ENCODE measurements at regions not wholly inside any gene's neighbourhood (a gene's known extent, or its start where the extent isn't known, plus 50 kb on each side); places are given as distances from the start of the nearest gene placed in this dataset.

GRCh38 chr15:95492388-95493070 is 838.0 kb upstream of the NR2F2 start:
- no peak overlapping the region for H3K4me3 ChIP-seq (ENCODE audit: low read depth in 1 of 2, low read length in 2 of 2)
- no peaks in the 10 kb centered on the region for H3K27me3 ChIP-seq (ENCODE audit: control insufficient read depth in 1 of 2, insufficient read depth in 2 of 2, low read length in 2 of 2)
- H3K4me1 ChIP-seq (ENCODE audit: control insufficient read depth in 1 of 2, insufficient read depth in 2 of 2, low read length in 2 of 2): no peaks in the 10 kb centered on the region
- H3K36me3 ChIP-seq (ENCODE audit: control insufficient read depth in 1 of 2, insufficient read depth in 2 of 2, low read length in 2 of 2): no peaks in the 10 kb centered on the region
- no peak overlapping the region for H3K27ac ChIP-seq (ENCODE audit: low read depth, low read length)
- H3K9ac ChIP-seq (ENCODE audit: low read depth in 1 of 2, low read length in 2 of 2): no peak overlapping the region
- H3K9me3 ChIP-seq (ENCODE audit: control insufficient read depth in 1 of 2, low read length in 2 of 2): no peaks in the 10 kb centered on the region

DNA sequence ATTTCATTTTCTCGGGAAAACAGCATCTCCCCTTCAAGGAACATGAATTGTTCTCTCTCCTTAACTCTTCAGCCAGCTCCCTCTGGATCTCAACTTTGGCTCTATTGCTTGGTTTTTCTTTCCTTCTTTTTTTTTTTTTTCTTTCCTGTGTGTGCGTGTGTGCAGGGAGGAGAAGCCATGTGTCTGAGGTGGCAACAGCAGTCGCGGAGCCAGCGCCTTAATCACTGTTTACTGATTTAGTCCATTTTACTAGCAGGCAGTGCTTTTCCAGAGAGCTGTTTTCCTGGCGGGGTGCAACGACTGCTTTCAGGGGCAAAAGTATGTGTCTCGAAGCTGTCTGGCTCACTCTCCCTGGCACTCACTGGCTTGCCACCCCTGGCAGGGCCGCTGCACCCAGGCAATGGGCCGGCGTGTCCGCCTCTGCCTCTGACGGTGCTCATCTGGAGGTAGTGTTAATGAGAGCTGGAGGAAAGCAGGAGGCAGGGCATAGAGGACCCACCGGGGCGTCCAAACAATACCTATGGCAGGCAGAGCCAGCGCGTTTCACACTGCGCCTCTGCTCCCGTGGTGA is 835.4 kb upstream of the NR2F2 start:
- H3K9ac ChIP-seq (ENCODE audit: low read depth in 1 of 2, low read length in 2 of 2): no peak overlapping the region
- no peaks in the 10 kb centered on the region for H3K9me3 ChIP-seq (ENCODE audit: control insufficient read depth in 1 of 2, low read length in 2 of 2)
- no peaks in the 10 kb centered on the region for H3K4me1 ChIP-seq (ENCODE audit: control insufficient read depth in 1 of 2, insufficient read depth in 2 of 2, low read length in 2 of 2)
- H3K36me3 ChIP-seq (ENCODE audit: control insufficient read depth in 1 of 2, insufficient read depth in 2 of 2, low read length in 2 of 2): no peaks in the 10 kb centered on the region
- H3K27me3 ChIP-seq (ENCODE audit: control insufficient read depth in 1 of 2, insufficient read depth in 2 of 2, low read length in 2 of 2): no peaks in the 10 kb centered on the region
- H3K27ac ChIP-seq (ENCODE audit: low read depth, low read length): no peak overlapping the region
- no peak overlapping the region for H3K4me3 ChIP-seq (ENCODE audit: low read depth in 1 of 2, low read length in 2 of 2)

GRCh38 chr15:95497634-95498033 is 832.9 kb upstream of the NR2F2 start:
- no peaks in the 10 kb centered on the region for H3K36me3 ChIP-seq (ENCODE audit: control insufficient read depth in 1 of 2, insufficient read depth in 2 of 2, low read length in 2 of 2)
- no peak overlapping the region for H3K27ac ChIP-seq (ENCODE audit: low read depth, low read length)
- no peaks in the 10 kb centered on the region for H3K4me1 ChIP-seq (ENCODE audit: control insufficient read depth in 1 of 2, insufficient read depth in 2 of 2, low read length in 2 of 2)
- H3K27me3 ChIP-seq (ENCODE audit: control insufficient read depth in 1 of 2, insufficient read depth in 2 of 2, low read length in 2 of 2): no peaks in the 10 kb centered on the region
- H3K4me3 ChIP-seq (ENCODE audit: low read depth in 1 of 2, low read length in 2 of 2): no peak overlapping the region
- H3K9me3 ChIP-seq (ENCODE audit: control insufficient read depth in 1 of 2, low read length in 2 of 2): no peaks in the 10 kb centered on the region
- no peak overlapping the region for H3K9ac ChIP-seq (ENCODE audit: low read depth in 1 of 2, low read length in 2 of 2)

DNA sequence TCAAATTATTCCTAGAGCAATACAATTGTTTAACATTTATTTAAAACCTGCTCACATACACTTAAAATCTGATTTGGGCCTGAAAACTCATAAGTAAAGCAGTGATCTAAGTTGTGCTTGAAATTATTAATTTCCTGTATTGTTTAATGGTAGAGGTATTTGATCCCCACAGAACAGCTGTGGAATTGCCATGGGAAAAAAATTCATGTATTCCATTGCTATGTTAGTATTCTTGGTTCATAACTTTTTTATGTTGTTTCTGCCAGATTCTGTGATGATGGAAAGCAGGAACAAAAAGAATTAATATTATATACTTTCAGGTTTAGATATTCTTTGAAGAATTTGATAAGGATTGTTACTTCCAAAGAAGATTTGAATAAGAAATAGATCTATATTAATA is 831.5 kb upstream of the NR2F2 start:
- H3K36me3 ChIP-seq (ENCODE audit: control insufficient read depth in 1 of 2, insufficient read depth in 2 of 2, low read length in 2 of 2): no peaks in the 10 kb centered on the region
- no peaks in the 10 kb centered on the region for H3K9me3 ChIP-seq (ENCODE audit: control insufficient read depth in 1 of 2, low read length in 2 of 2)
- no peak overlapping the region for H3K27ac ChIP-seq (ENCODE audit: low read depth, low read length)
- H3K4me1 ChIP-seq (ENCODE audit: control insufficient read depth in 1 of 2, insufficient read depth in 2 of 2, low read length in 2 of 2): no peaks in the 10 kb centered on the region
- H3K4me3 ChIP-seq (ENCODE audit: low read depth in 1 of 2, low read length in 2 of 2): no peak overlapping the region
- H3K27me3 ChIP-seq (ENCODE audit: control insufficient read depth in 1 of 2, insufficient read depth in 2 of 2, low read length in 2 of 2): no peaks in the 10 kb centered on the region
- no peak overlapping the region for H3K9ac ChIP-seq (ENCODE audit: low read depth in 1 of 2, low read length in 2 of 2)

GRCh38 chr15:95499397-95499796 is 831.1 kb upstream of the NR2F2 start:
- H3K36me3 ChIP-seq (ENCODE audit: control insufficient read depth in 1 of 2, insufficient read depth in 2 of 2, low read length in 2 of 2): no peaks in the 10 kb centered on the region
- no peaks in the 10 kb centered on the region for H3K4me1 ChIP-seq (ENCODE audit: control insufficient read depth in 1 of 2, insufficient read depth in 2 of 2, low read length in 2 of 2)
- H3K27ac ChIP-seq (ENCODE audit: low read depth, low read length): no peak overlapping the region
- H3K4me3 ChIP-seq (ENCODE audit: low read depth in 1 of 2, low read length in 2 of 2): no peak overlapping the region
- H3K27me3 ChIP-seq (ENCODE audit: control insufficient read depth in 1 of 2, insufficient read depth in 2 of 2, low read length in 2 of 2): no peaks in the 10 kb centered on the region
- H3K9ac ChIP-seq (ENCODE audit: low read depth in 1 of 2, low read length in 2 of 2): no peak overlapping the region
- no peaks in the 10 kb centered on the region for H3K9me3 ChIP-seq (ENCODE audit: control insufficient read depth in 1 of 2, low read length in 2 of 2)

GRCh38 chr15:95501865-95502264 is 828.6 kb upstream of the NR2F2 start:
- Histone ChIP-seq H3K4me3 (ENCODE audit: low read depth in 1 of 2, low read length in 2 of 2) (no peak overlapping the region), H3K36me3 (ENCODE audit: control insufficient read depth in 1 of 2, insufficient read depth in 2 of 2, low read length in 2 of 2) (no peaks in the 10 kb centered on the region), H3K9ac (ENCODE audit: low read depth in 1 of 2, low read length in 2 of 2) (no peak overlapping the region), H3K27ac (ENCODE audit: low read depth, low read length) (no peak overlapping the region), H3K4me1 (ENCODE audit: control insufficient read depth in 1 of 2, insufficient read depth in 2 of 2, low read length in 2 of 2) (no peaks in the 10 kb centered on the region), H3K9me3 (ENCODE audit: control insufficient read depth in 1 of 2, low read length in 2 of 2) (no peaks in the 10 kb centered on the region), H3K27me3 (ENCODE audit: control insufficient read depth in 1 of 2, insufficient read depth in 2 of 2, low read length in 2 of 2) (no peaks in the 10 kb centered on the region)

DNA sequence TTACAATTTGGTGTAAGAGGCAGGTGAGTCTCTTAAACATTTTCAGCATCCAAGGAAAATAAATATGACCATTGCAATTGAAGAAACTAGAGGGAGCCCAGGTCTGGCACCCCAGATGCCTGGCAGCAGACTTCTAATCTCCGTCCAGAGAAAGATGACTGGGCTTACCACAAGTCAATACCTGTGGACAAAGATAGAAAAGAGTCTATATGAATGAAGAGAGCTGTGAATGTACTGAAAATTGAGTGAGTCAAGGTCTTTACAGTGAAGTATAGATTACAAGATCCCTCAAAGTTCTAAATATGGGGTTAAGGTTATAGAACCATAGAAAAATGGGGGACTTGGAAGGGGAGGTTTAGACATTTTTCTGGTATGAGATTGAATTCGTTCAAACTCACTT is 827.4 kb upstream of the NR2F2 start:
- Histone ChIP-seq H3K4me1 (ENCODE audit: control insufficient read depth in 1 of 2, insufficient read depth in 2 of 2, low read length in 2 of 2) (no peaks in the 10 kb centered on the region), H3K9me3 (ENCODE audit: control insufficient read depth in 1 of 2, low read length in 2 of 2) (no peaks in the 10 kb centered on the region), H3K27me3 (ENCODE audit: control insufficient read depth in 1 of 2, insufficient read depth in 2 of 2, low read length in 2 of 2) (no peaks in the 10 kb centered on the region), H3K4me3 (ENCODE audit: low read depth in 1 of 2, low read length in 2 of 2) (no peak overlapping the region), H3K36me3 (ENCODE audit: control insufficient read depth in 1 of 2, insufficient read depth in 2 of 2, low read length in 2 of 2) (no peaks in the 10 kb centered on the region), H3K27ac (ENCODE audit: low read depth, low read length) (no peak overlapping the region), H3K9ac (ENCODE audit: low read depth in 1 of 2, low read length in 2 of 2) (no peak overlapping the region)

DNA sequence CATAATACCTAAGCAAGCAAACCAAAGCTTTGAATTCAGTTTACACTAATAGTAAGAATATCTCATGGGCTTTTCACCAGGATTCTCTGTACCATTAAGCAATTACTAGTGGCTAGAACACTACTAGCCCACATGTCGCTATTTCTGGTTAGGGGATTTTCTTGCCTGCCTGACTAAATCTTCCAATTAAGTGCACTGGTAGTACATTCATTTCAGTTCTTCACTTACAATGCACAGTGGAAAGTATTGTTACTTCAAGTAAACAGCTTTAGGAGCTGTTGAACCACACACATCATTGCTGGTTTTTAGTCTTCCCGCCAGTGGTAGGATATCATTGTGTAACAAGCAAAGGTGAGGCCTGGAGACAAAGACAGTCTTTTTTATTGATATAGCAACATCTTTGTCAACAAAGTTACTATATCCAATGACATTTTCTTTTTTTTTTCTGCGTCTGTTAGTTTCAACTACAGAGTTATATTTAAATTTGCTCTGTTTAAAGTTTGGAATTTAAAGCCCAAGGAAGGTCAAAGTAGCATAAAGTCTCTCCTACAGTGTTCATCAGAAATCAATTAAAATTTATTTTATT is 826.8 kb upstream of the NR2F2 start:
- Histone ChIP-seq H3K27me3 (ENCODE audit: control insufficient read depth in 1 of 2, insufficient read depth in 2 of 2, low read length in 2 of 2) (no peaks in the 10 kb centered on the region), H3K36me3 (ENCODE audit: control insufficient read depth in 1 of 2, insufficient read depth in 2 of 2, low read length in 2 of 2) (no peaks in the 10 kb centered on the region), H3K4me3 (ENCODE audit: low read depth in 1 of 2, low read length in 2 of 2) (no peak overlapping the region), H3K9ac (ENCODE audit: low read depth in 1 of 2, low read length in 2 of 2) (no peak overlapping the region), H3K27ac (ENCODE audit: low read depth, low read length) (no peak overlapping the region), H3K4me1 (ENCODE audit: control insufficient read depth in 1 of 2, insufficient read depth in 2 of 2, low read length in 2 of 2) (no peaks in the 10 kb centered on the region), H3K9me3 (ENCODE audit: control insufficient read depth in 1 of 2, low read length in 2 of 2) (no peaks in the 10 kb centered on the region)

GRCh38 chr15:95511671-95512070 is 818.8 kb upstream of the NR2F2 start:
- H3K4me3 ChIP-seq (ENCODE audit: low read depth in 1 of 2, low read length in 2 of 2): no peak overlapping the region
- no peaks in the 10 kb centered on the region for H3K27me3 ChIP-seq (ENCODE audit: control insufficient read depth in 1 of 2, insufficient read depth in 2 of 2, low read length in 2 of 2)
- H3K27ac ChIP-seq (ENCODE audit: low read depth, low read length): no peak overlapping the region
- no peaks in the 10 kb centered on the region for H3K4me1 ChIP-seq (ENCODE audit: control insufficient read depth in 1 of 2, insufficient read depth in 2 of 2, low read length in 2 of 2)
- no peak overlapping the region for H3K9ac ChIP-seq (ENCODE audit: low read depth in 1 of 2, low read length in 2 of 2)
- no peaks in the 10 kb centered on the region for H3K9me3 ChIP-seq (ENCODE audit: control insufficient read depth in 1 of 2, low read length in 2 of 2)
- H3K36me3 ChIP-seq (ENCODE audit: control insufficient read depth in 1 of 2, insufficient read depth in 2 of 2, low read length in 2 of 2): no peaks in the 10 kb centered on the region

DNA sequence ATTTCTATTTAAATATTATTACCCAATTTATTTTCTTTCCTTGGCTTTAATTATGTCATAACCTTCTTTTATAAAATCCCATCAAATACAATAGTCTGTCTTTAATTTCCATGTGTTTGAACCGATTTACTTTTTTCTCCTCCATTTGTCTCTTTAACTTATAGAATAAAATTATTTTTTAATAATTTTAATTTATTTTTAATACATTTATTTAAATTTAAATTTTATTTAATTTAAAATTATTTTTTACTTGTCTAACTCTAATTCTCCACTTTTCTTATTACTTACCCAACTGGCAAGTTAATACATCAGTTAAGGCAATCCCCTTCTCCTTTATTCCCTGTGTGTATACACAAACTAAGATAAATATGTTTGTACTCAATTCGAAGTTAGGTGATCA is 817.6 kb upstream of the NR2F2 start:
- Histone ChIP-seq H3K9me3 (ENCODE audit: control insufficient read depth in 1 of 2, low read length in 2 of 2) (no peaks in the 10 kb centered on the region), H3K4me3 (ENCODE audit: low read depth in 1 of 2, low read length in 2 of 2) (no peak overlapping the region), H3K27ac (ENCODE audit: low read depth, low read length) (no peak overlapping the region), H3K36me3 (ENCODE audit: control insufficient read depth in 1 of 2, insufficient read depth in 2 of 2, low read length in 2 of 2) (no peaks in the 10 kb centered on the region), H3K9ac (ENCODE audit: low read depth in 1 of 2, low read length in 2 of 2) (no peak overlapping the region), H3K27me3 (ENCODE audit: control insufficient read depth in 1 of 2, insufficient read depth in 2 of 2, low read length in 2 of 2) (no peaks in the 10 kb centered on the region), H3K4me1 (ENCODE audit: control insufficient read depth in 1 of 2, insufficient read depth in 2 of 2, low read length in 2 of 2) (no peaks in the 10 kb centered on the region)

Data from duodenal mucosa (tissue), 2 donors.